Endodermal cell (in vitro differentiated cells): ENCODE measurements at regions not wholly inside any gene's neighbourhood (a gene's known extent, or its start where the extent isn't known, plus 50 kb on each side); places are given as distances from the start of the nearest gene placed in this dataset.
A peak's percentile ranks its signal among the peaks of the same experiment; 100 is the strongest.

Source experiments
- DNase-seq: peaks from one replicate; pipeline ENCODE4 v3.0.0-alpha.2; 2017
- H3K27ac ChIP-seq: 2 replicates; pipeline ENCODE4 v1.5.1; 2013; ENCODE audit warnings: mild to moderate bottlenecking, low read depth, low read length, moderate library complexity
- H3K27me3 ChIP-seq: 2 replicates; pipeline ENCODE4 v1.6.1; 2013; ENCODE audit warnings: mild to moderate bottlenecking, low read length, moderate library complexity; ENCODE audit not compliant: insufficient read depth, control insufficient read depth, poor library complexity, severe bottlenecking
- H3K36me3 ChIP-seq: 2 replicates; pipeline ENCODE4 v1.7.0; 2013; ENCODE audit warnings: mild to moderate bottlenecking, low read length, moderate library complexity; ENCODE audit not compliant: control insufficient read depth, insufficient read depth
- H3K4me1 ChIP-seq: one replicate; pipeline ENCODE4 v1.7.0; 2013; ENCODE audit warnings: low read length; ENCODE audit not compliant: control insufficient read depth, insufficient read depth
- H3K4me3 ChIP-seq: 2 replicates; pipeline ENCODE4 v1.5.1; 2013; ENCODE audit warnings: mild to moderate bottlenecking, low read length, moderate library complexity
- H3K9ac ChIP-seq: 2 replicates; pipeline ENCODE4 v1.6.1; 2013; ENCODE audit warnings: mild to moderate bottlenecking, low read length, moderate library complexity; ENCODE audit not compliant: poor library complexity, severe bottlenecking; ENCODE audit errors: extremely low read depth
- H3K9me3 ChIP-seq: 2 replicates; pipeline ENCODE4 v1.6.1; 2013; ENCODE audit warnings: mild to moderate bottlenecking, low read length, moderate library complexity; ENCODE audit not compliant: control insufficient read depth
- H3K27ac Mint-ChIP-seq: 2 replicates; pipeline ENCODE4 v1.8.0; 2020; ENCODE audit warnings: mixed read lengths
- H3K27me3 Mint-ChIP-seq: 2 replicates; pipeline ENCODE4 v1.8.0; 2021; ENCODE audit warnings: mild to moderate bottlenecking, mixed read lengths; ENCODE audit not compliant: insufficient read depth
- H3K36me3 Mint-ChIP-seq: 2 replicates; pipeline ENCODE4 v1.8.0; 2020; ENCODE audit warnings: low read depth, mixed read lengths
- H3K4me1 Mint-ChIP-seq: 2 replicates; pipeline ENCODE4 v1.8.0; 2020; ENCODE audit warnings: mixed read lengths
- H3K4me3 Mint-ChIP-seq: 2 replicates; pipeline ENCODE4 v1.8.0; 2020; ENCODE audit warnings: mild to moderate bottlenecking, moderate library complexity, mixed read lengths
- H3K9me3 Mint-ChIP-seq: 2 replicates; pipeline ENCODE4 v1.8.0; 2020; ENCODE audit warnings: mild to moderate bottlenecking, mixed read lengths
- CTCF ChIP-seq: fragments of 200-600 bp; sonication (generic); conservative IDR thresholded peaks from 2 replicates; pipeline ENCODE4 v1.5.0; 2021; ENCODE audit warnings: antibody characterized with exemption, mild to moderate bottlenecking
- WGBS, 2 experiments: methylation state at CpG; one replicate each; pipeline versions ENCODE4 v1.1.5 to v1.1.7; 2013; ENCODE audit warnings: missing lambda C conversion rate in 2 of 2, mixed read lengths in 1 of 2; ENCODE audit not compliant: insufficient coverage in 1 of 2, insufficient read length in 1 of 2; 5-methylcytosine and 5-hydroxymethylcytosine counted together

GRCh38 chr1:115185336-115185735, 96.0 kb upstream of the TSPAN2 start:
- H3K27ac ChIP-seq = no peak overlapping the region
- H3K4me3 ChIP-seq = no peak overlapping the region
- H3K27me3 ChIP-seq = no peaks in the 10 kb centered on the region
- H3K4me1 ChIP-seq = peaks cover 2% of the 10 kb centered on the region
- TF ChIP-seq CTCF = no peak
- DNase-seq = no peak
- 88 to 97% methylated on average over 4 of the region's 4 CpGs for whole genome bisulfite sequencing, 2 experiments
- no peaks in the 10 kb centered on the region for H3K9me3 Mint-ChIP-seq
- H3K27me3 Mint-ChIP-seq = no peaks in the 10 kb centered on the region
- H3K9me3 ChIP-seq = no peaks in the 10 kb centered on the region
- H3K36me3 ChIP-seq = no peaks in the 10 kb centered on the region
- no peak overlapping the region for H3K4me3 Mint-ChIP-seq
- peaks cover 14% of the 10 kb centered on the region for H3K4me1 Mint-ChIP-seq
- H3K36me3 Mint-ChIP-seq = no peaks in the 10 kb centered on the region
- no peak overlapping the region for H3K9ac ChIP-seq
- no peak overlapping the region for H3K27ac Mint-ChIP-seq

DNA sequence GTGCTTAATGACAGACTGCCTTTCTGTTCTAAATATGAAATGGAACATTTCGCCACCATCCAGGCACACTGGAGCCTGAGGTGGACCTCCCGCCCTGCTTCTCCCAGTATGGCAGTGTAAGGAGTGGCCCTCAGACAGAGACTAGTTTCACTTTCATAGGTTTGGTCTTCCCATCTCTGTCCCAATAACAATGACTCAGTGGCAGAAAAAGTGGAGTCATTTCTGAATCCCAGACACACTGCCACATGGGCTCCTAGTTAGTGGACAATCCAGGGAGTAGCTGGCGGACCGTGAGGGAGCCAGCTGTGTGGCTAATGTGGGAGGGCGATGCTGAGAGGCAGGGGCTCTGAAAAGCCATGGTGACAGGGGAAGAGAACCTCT, 95.6 kb upstream of the TSPAN2 start:
- Histone ChIP-seq H3K4me1 (peaks cover 2% of the 10 kb centered on the region), H3K4me3 (no peak overlapping the region), H3K9me3 (no peaks in the 10 kb centered on the region), H3K9ac (no peak overlapping the region), H3K27ac (no peak overlapping the region), H3K27me3 (no peaks in the 10 kb centered on the region), H3K36me3 (no peaks in the 10 kb centered on the region)
- H3K9me3 Mint-ChIP-seq = no peaks in the 10 kb centered on the region
- H3K4me3 Mint-ChIP-seq = no peak overlapping the region
- H3K4me1 Mint-ChIP-seq = peaks cover 10% of the 10 kb centered on the region
- DNase-seq = no peak
- no peak overlapping the region for H3K27ac Mint-ChIP-seq
- 80 to 93% methylated on average over 2 to 5 of the region's 5 CpGs for whole genome bisulfite sequencing, 2 experiments
- H3K36me3 Mint-ChIP-seq = no peaks in the 10 kb centered on the region
- H3K27me3 Mint-ChIP-seq = no peaks in the 10 kb centered on the region
- TF ChIP-seq CTCF = no peak

GRCh38 chr1:115184260-115184950, 95.1 kb upstream of the TSPAN2 start:
- DNase-seq = no peak
- Histone ChIP-seq H3K27ac (no peak overlapping the region), H3K36me3 (no peaks in the 10 kb centered on the region), H3K9ac (no peak overlapping the region), H3K9me3 (no peaks in the 10 kb centered on the region), H3K27me3 (no peaks in the 10 kb centered on the region), H3K4me3 (no peak overlapping the region), H3K4me1 (peaks cover 2% of the 10 kb centered on the region)
- 81 to 92% methylated on average over 3 to 5 of the region's 5 CpGs for WGBS, 2 experiments
- H3K4me1 Mint-ChIP-seq = peaks cover 8% of the 10 kb centered on the region
- peak; percentile 24 for TF ChIP-seq CTCF
- no peaks in the 10 kb centered on the region for H3K9me3 Mint-ChIP-seq
- H3K36me3 Mint-ChIP-seq = no peaks in the 10 kb centered on the region
- no peaks in the 10 kb centered on the region for H3K27me3 Mint-ChIP-seq
- H3K27ac Mint-ChIP-seq = no peak overlapping the region
- no peak overlapping the region for H3K4me3 Mint-ChIP-seq
